DOHH2 (cell line): ENCODE measurements at regions not wholly inside any gene's neighbourhood (a gene's known extent, or its start where the extent isn't known, plus 50 kb on each side); places are given as distances from the start of the nearest gene placed in this dataset.

Experiments
- H3F3A ChIP-seq: fragments of 200-600 bp; sonication (generic), shearing (Covaris generic); 2 replicates; pipeline ENCODE4 v1.6.0; 2016; ENCODE audit warnings: antibody characterized with exemption, mild to moderate bottlenecking; ENCODE audit not compliant: control insufficient read depth, insufficient read depth
- H3K27ac ChIP-seq: fragments of 200-600 bp; sonication (generic); 2 replicates; pipeline ENCODE4 v1.5.1; 2014; ENCODE audit warnings: low read depth, mild to moderate bottlenecking, low read length, moderate library complexity
- H3K27me3 ChIP-seq: fragments of 200-600 bp; sonication (generic); 2 replicates; pipeline ENCODE4 v1.6.1; 2014; ENCODE audit warnings: mild to moderate bottlenecking, low read length, mixed read lengths; ENCODE audit not compliant: control insufficient read depth
- H3K36me3 ChIP-seq: fragments of 200-600 bp; sonication (generic); 2 replicates; pipeline ENCODE4 v1.6.1; 2014; ENCODE audit warnings: mild to moderate bottlenecking, low read length, moderate library complexity, mixed read lengths; ENCODE audit not compliant: control insufficient read depth
- H3K4me1 ChIP-seq: fragments of 200-600 bp; sonication (generic); 2 replicates; pipeline ENCODE4 v1.6.1; 2014; ENCODE audit warnings: mild to moderate bottlenecking, low read length, mixed read lengths; ENCODE audit not compliant: control insufficient read depth
- H3K4me2 ChIP-seq: fragments of 200-600 bp; sonication (generic); 2 replicates; pipeline ENCODE4 v1.6.0; 2014; ENCODE audit warnings: mild to moderate bottlenecking, low read length, moderate library complexity
- H3K4me3 ChIP-seq: fragments of 200-600 bp; sonication (generic); 2 replicates; pipeline ENCODE4 v1.5.1; 2014; ENCODE audit warnings: mild to moderate bottlenecking, low read length, mixed read lengths
- H3K79me2 ChIP-seq: fragments of 200-600 bp; sonication (generic); 2 replicates; pipeline ENCODE4 v1.6.1; 2014; ENCODE audit warnings: mild to moderate bottlenecking, low read length, mixed read lengths; ENCODE audit not compliant: control insufficient read depth
- H3K9me2 ChIP-seq: fragments of 200-600 bp; sonication (generic); replicated peaks from 2 replicates; pipeline ENCODE4 v1.6.1; 2014; ENCODE audit warnings: mild to moderate bottlenecking, low read length, mixed read lengths; ENCODE audit not compliant: control insufficient read depth
- H3K9me3 ChIP-seq: fragments of 200-600 bp; sonication (generic); 2 replicates; pipeline ENCODE4 v1.6.1; 2014; ENCODE audit warnings: antibody characterized with exemption, low read length, mixed read lengths; ENCODE audit not compliant: control insufficient read depth, insufficient read depth
- H4K20me1 ChIP-seq: fragments of 200-600 bp; sonication (generic); 2 replicates; pipeline ENCODE4 v1.6.0; 2014; ENCODE audit warnings: low read depth, mild to moderate bottlenecking, antibody characterized with exemption, low read length, moderate library complexity; ENCODE audit not compliant: control insufficient read depth, insufficient read depth
- CTCF ChIP-seq: fragments of 200-600 bp; sonication (generic); IDR thresholded peaks from one replicate; pipeline ENCODE4 v1.5.1; 2014; ENCODE audit warnings: antibody characterized with exemption, mild to moderate bottlenecking, low read depth, low read length; ENCODE audit not compliant: poor library complexity, severe bottlenecking
- EZH2phosphoT487 ChIP-seq: fragments of 200-600 bp; sonication (generic); IDR thresholded peaks from 2 replicates; pipeline ENCODE4 v1.6.1; 2017; ENCODE audit warnings: borderline replicate concordance, mild to moderate bottlenecking, antibody characterized with exemption, low read length, moderate library complexity, mixed read lengths

GRCh38 chr3:176926688-176927087 is 270.6 kb downstream of the TBL1XR1 start:
- no peak overlapping the region for H3K4me3 ChIP-seq
- no peaks in the 10 kb centered on the region; the same call in 1 of the 2 replicates for H3K9me2 ChIP-seq
- H4K20me1 ChIP-seq = no peaks in the 10 kb centered on the region
- H3K4me1 ChIP-seq = no peaks in the 10 kb centered on the region
- H3F3A ChIP-seq = no peaks in the 10 kb centered on the region
- H3K27me3 ChIP-seq = no peaks in the 10 kb centered on the region
- H3K4me2 ChIP-seq = no peak overlapping the region
- H3K27ac ChIP-seq = no peak overlapping the region
- no peaks in the 10 kb centered on the region for H3K79me2 ChIP-seq
- TF ChIP-seq CTCF (no peak), EZH2phosphoT487 (no peak)
- no peaks in the 10 kb centered on the region for H3K9me3 ChIP-seq
- no peaks in the 10 kb centered on the region for H3K36me3 ChIP-seq

GRCh38 chr3:176926034-176926433 is 271.2 kb downstream of the TBL1XR1 start:
- TF ChIP-seq EZH2phosphoT487 = no peak
- no peak for TF ChIP-seq CTCF
- Histone ChIP-seq H3K9me2 (no peaks in the 10 kb centered on the region; the same call in 1 of the 2 replicates), H3K36me3 (no peaks in the 10 kb centered on the region), H3K4me1 (no peaks in the 10 kb centered on the region), H3K79me2 (no peaks in the 10 kb centered on the region), H3F3A (no peaks in the 10 kb centered on the region), H3K4me2 (no peak overlapping the region), H3K9me3 (no peaks in the 10 kb centered on the region), H4K20me1 (no peaks in the 10 kb centered on the region), H3K27me3 (no peaks in the 10 kb centered on the region), H3K27ac (no peak overlapping the region), H3K4me3 (no peak overlapping the region)

GRCh38 chr3:176920766-176921160 is 276.5 kb downstream of the TBL1XR1 start:
- Histone ChIP-seq H3F3A (no peaks in the 10 kb centered on the region), H3K27ac (no peak overlapping the region), H3K79me2 (no peaks in the 10 kb centered on the region), H3K4me1 (no peaks in the 10 kb centered on the region), H3K4me2 (no peak overlapping the region), H3K27me3 (no peaks in the 10 kb centered on the region), H3K9me3 (no peaks in the 10 kb centered on the region), H3K36me3 (no peaks in the 10 kb centered on the region), H3K9me2 (no peaks in the 10 kb centered on the region; the same call in 1 of the 2 replicates), H4K20me1 (no peaks in the 10 kb centered on the region), H3K4me3 (no peak overlapping the region)
- TF ChIP-seq EZH2phosphoT487 (no peak), CTCF (no peak)
